Hepatocyte (in vitro differentiated cells): ENCODE measurements at regions not wholly inside any gene's neighbourhood (a gene's known extent, or its start where the extent isn't known, plus 50 kb on each side); places are given as distances from the start of the nearest gene placed in this dataset.

Experiments
- DNase-seq: peaks from one replicate; pipeline ENCODE4 v3.0.0-alpha.2; 2016; ENCODE audit warnings: low spot score
- H2AFZ ChIP-seq: fragments of 200-600 bp; sonication (generic); 2 replicates; pipeline ENCODE4 v1.6.0; 2016; ENCODE audit warnings: antibody characterized with exemption, mild to moderate bottlenecking
- H3K27ac ChIP-seq: fragments of 200-600 bp; sonication (generic); 2 replicates; pipeline ENCODE4 v1.5.1; 2016; ENCODE audit warnings: mild to moderate bottlenecking
- H3K27me3 ChIP-seq: fragments of 200-600 bp; sonication (generic); 2 replicates; pipeline ENCODE4 v1.6.1; 2016
- H3K36me3 ChIP-seq: fragments of 200-600 bp; sonication (generic); replicated peaks from 2 replicates; pipeline ENCODE4 v1.5.1; 2016; ENCODE audit warnings: low read depth; ENCODE audit not compliant: insufficient read depth
- H3K4me1 ChIP-seq: fragments of 200-600 bp; sonication (generic); 2 replicates; pipeline ENCODE4 v1.5.1; 2016; ENCODE audit warnings: mild to moderate bottlenecking, moderate library complexity; ENCODE audit not compliant: insufficient read depth
- H3K4me2 ChIP-seq: fragments of 200-600 bp; sonication (generic); 2 replicates; pipeline ENCODE4 v1.6.0; 2016
- H3K4me3 ChIP-seq: fragments of 200-600 bp; sonication (generic); 2 replicates; pipeline ENCODE4 v1.5.1; 2016; ENCODE audit warnings: mild to moderate bottlenecking
- H3K79me2 ChIP-seq: fragments of 200-600 bp; sonication (generic); 2 replicates; pipeline ENCODE4 v1.6.0; 2017; ENCODE audit warnings: mild to moderate bottlenecking
- H3K9me2 ChIP-seq: fragments of 200-600 bp; sonication (generic); replicated peaks from 2 replicates; pipeline ENCODE4 v1.6.0; 2017; ENCODE audit warnings: mild to moderate bottlenecking; ENCODE audit not compliant: insufficient read depth
- H3K9me3 ChIP-seq: fragments of 200-600 bp; sonication (generic); 2 replicates; pipeline ENCODE4 v1.5.1; 2016; ENCODE audit warnings: low read depth, mild to moderate bottlenecking
- H4K20me1 ChIP-seq: fragments of 200-600 bp; sonication (generic); 2 replicates; pipeline ENCODE4 v1.6.0; 2016; ENCODE audit warnings: mild to moderate bottlenecking; ENCODE audit not compliant: insufficient read depth, poor library complexity, severe bottlenecking
- EZH2 ChIP-seq: fragments of 200-600 bp; sonication (generic); IDR thresholded peaks from 2 replicates; pipeline ENCODE4 v1.6.1; 2016; ENCODE audit warnings: antibody characterized with exemption, mild to moderate bottlenecking, borderline replicate concordance
- EZH2phosphoT487 ChIP-seq: fragments of 200-600 bp; sonication (generic); IDR thresholded peaks from one replicate; pipeline ENCODE4 v1.6.1; 2018; ENCODE audit warnings: antibody characterized with exemption, mild to moderate bottlenecking, low read depth, moderate library complexity; ENCODE audit not compliant: unreplicated experiment, severe bottlenecking
- WGBS: methylation state at CpG from one replicate; pipeline ENCODE4 v1.1.6; 2016; ENCODE audit warnings: low lambda C conversion rate; ENCODE audit errors: missing lambda C conversion rate; 5-methylcytosine and 5-hydroxymethylcytosine counted together
- TF ChIP-seq, protein P1 (sequence below): fragments of 200-600 bp; sonication (generic); IDR thresholded peaks from 2 replicates; pipeline ENCODE4 v1.5.1; 2016; ENCODE audit warnings: antibody characterized with exemption, mild to moderate bottlenecking; ENCODE audit not compliant: poor library complexity

DNA sequence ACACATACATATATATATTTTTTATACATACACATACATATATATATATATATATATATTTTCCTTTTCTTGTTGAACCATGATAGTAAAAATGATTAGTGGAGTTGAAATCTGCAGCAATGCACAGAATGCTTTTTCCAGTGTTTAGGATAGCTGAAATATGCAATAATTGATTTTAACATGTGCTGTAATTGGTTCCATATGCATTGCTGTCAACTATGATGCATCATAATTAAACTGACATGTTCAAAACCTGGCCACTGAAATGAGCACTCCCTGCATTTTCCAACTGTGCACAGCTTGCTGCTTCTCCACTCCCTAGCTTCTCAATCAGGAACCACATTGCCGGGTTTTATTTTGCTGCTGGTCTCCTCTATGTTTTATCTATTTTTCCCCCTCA lies 358.3 kb downstream of the PAX1 start:
- H3K4me1 ChIP-seq: no peaks in the 10 kb centered on the region
- no peak overlapping the region for H2AFZ ChIP-seq
- H3K79me2 ChIP-seq: no peaks in the 10 kb centered on the region
- no peak overlapping the region for H3K4me3 ChIP-seq
- H4K20me1 ChIP-seq: no peaks in the 10 kb centered on the region
- H3K9me2 ChIP-seq: no peaks in the 10 kb centered on the region
- 75% methylated on average over 1 of the region's 1 CpG for WGBS
- no peaks in the 10 kb centered on the region for H3K36me3 ChIP-seq
- DNase-seq: no peak
- no peaks in the 10 kb centered on the region for H3K27me3 ChIP-seq
- TF ChIP-seq EZH2: no peak
- TF ChIP-seq, protein P1, sequence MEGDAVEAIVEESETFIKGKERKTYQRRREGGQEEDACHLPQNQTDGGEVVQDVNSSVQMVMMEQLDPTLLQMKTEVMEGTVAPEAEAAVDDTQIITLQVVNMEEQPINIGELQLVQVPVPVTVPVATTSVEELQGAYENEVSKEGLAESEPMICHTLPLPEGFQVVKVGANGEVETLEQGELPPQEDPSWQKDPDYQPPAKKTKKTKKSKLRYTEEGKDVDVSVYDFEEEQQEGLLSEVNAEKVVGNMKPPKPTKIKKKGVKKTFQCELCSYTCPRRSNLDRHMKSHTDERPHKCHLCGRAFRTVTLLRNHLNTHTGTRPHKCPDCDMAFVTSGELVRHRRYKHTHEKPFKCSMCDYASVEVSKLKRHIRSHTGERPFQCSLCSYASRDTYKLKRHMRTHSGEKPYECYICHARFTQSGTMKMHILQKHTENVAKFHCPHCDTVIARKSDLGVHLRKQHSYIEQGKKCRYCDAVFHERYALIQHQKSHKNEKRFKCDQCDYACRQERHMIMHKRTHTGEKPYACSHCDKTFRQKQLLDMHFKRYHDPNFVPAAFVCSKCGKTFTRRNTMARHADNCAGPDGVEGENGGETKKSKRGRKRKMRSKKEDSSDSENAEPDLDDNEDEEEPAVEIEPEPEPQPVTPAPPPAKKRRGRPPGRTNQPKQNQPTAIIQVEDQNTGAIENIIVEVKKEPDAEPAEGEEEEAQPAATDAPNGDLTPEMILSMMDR: no peak
- no peak for TF ChIP-seq EZH2phosphoT487
- no peak overlapping the region for H3K4me2 ChIP-seq
- H3K27ac ChIP-seq: no peak overlapping the region
- no peaks in the 10 kb centered on the region for H3K9me3 ChIP-seq

- Histone ChIP-seq H3K27ac (no peak overlapping the region), H3K4me3 (no peak overlapping the region), H3K9me2 (no peaks in the 10 kb centered on the region), H3K9me3 (no peaks in the 10 kb centered on the region), H2AFZ (no peak overlapping the region), H3K27me3 (no peaks in the 10 kb centered on the region), H3K79me2 (no peaks in the 10 kb centered on the region), H3K4me2 (no peak overlapping the region), H3K36me3 (no peaks in the 10 kb centered on the region), H4K20me1 (no peaks in the 10 kb centered on the region), H3K4me1 (no peaks in the 10 kb centered on the region)
- TF ChIP-seq EZH2 (no peak), EZH2phosphoT487 (no peak)
- TF ChIP-seq, protein P1: no peak
- DNase-seq: no peak
- WGBS: 82% methylated on average over 5 of the region's 5 CpGs
Observed at GRCh38 chr20:22062874-22063273, 357.4 kb downstream of the PAX1 start.

GRCh38 chr20:22060610-22061009 lies 355.1 kb downstream of the PAX1 start:
- Histone ChIP-seq H3K9me3 (no peaks in the 10 kb centered on the region), H3K27me3 (no peaks in the 10 kb centered on the region), H3K9me2 (no peaks in the 10 kb centered on the region), H3K36me3 (no peaks in the 10 kb centered on the region), H4K20me1 (no peaks in the 10 kb centered on the region), H3K4me2 (no peak overlapping the region), H3K4me1 (no peaks in the 10 kb centered on the region), H3K27ac (no peak overlapping the region), H3K79me2 (no peaks in the 10 kb centered on the region), H2AFZ (no peak overlapping the region), H3K4me3 (no peak overlapping the region)
- WGBS: 75% methylated on average over 2 of the region's 2 CpGs
- no peak for TF ChIP-seq EZH2
- no peak for TF ChIP-seq EZH2phosphoT487
- TF ChIP-seq, protein P1: no peak
- DNase-seq: no peak

- no peaks in the 10 kb centered on the region for H3K4me1 ChIP-seq
- H3K36me3 ChIP-seq: no peaks in the 10 kb centered on the region
- no peaks in the 10 kb centered on the region for H3K9me3 ChIP-seq
- H3K79me2 ChIP-seq: no peaks in the 10 kb centered on the region
- no peak overlapping the region for H3K4me2 ChIP-seq
- no peaks in the 10 kb centered on the region for H3K9me2 ChIP-seq
- TF ChIP-seq EZH2: no peak
- TF ChIP-seq, protein P1: no peak
- TF ChIP-seq EZH2phosphoT487: no peak
- H3K4me3 ChIP-seq: no peak overlapping the region
- no peak overlapping the region for H2AFZ ChIP-seq
- DNase-seq: no peak
- no peaks in the 10 kb centered on the region for H4K20me1 ChIP-seq
- H3K27ac ChIP-seq: no peak overlapping the region
- no peaks in the 10 kb centered on the region for H3K27me3 ChIP-seq
Observed at GRCh38 chr20:22058746-22059145, 353.3 kb downstream of the PAX1 start.
